ENCODE measurements at regions not wholly inside any gene's neighbourhood (a gene's known extent, or its start where the extent isn't known, plus 50 kb on each side); places are given as distances from the start of the nearest gene placed in this dataset.
"Not testable (repeated sequence)": the region's sequence is repeated elsewhere in the genome, so short reads cannot be mapped to it uniquely, and the experiment has no call there.

DNA sequence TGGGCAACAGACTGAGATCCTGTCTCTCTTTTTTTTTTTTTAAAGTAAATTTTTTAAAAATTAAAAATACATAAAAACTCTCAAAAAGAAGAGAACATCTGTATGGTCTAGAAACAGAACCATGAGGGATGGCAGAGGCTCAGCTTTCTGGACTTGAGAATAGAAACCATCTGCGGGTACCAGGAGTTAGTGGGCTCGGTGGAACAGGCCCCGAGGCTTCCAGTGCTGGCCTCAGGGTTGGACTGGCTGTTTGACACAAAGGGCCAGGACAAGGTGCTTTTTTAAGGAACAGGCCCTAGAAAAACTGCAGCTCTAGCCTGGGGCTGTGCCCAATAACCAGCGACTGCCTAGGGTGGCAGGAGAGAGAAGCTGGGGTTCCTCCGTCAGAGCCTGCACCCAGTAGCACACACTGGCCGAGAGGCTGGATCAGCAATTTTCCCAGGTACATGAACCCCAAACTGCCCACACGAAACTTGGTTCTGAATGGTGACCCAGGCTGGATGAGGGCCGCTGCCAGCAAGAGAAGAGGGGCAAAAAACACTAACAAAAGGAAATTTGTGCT is 131.0 kb upstream of the OLIG3 start:
- DNase-seq: no peak

DNA sequence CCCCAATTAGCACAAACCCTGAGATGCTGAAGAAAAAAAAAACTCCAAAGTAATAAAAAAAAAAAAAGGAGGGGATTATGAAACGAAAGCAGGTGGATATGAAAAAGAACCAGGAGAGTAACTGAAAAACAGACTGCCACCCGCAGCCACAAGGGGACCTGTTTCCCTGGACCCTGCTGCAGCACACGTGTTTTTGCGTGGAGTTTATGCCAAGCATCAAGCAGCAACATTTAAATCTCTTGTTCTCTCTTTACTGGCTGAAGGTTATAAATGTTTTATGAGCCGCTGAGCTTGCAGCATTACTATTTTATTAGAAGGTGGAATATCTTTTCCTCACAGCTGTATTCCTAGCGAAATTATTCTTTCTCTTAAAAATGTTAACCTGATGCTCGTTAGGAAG is 131.6 kb upstream of the OLIG3 start:
- DNase-seq: no peak

DNA sequence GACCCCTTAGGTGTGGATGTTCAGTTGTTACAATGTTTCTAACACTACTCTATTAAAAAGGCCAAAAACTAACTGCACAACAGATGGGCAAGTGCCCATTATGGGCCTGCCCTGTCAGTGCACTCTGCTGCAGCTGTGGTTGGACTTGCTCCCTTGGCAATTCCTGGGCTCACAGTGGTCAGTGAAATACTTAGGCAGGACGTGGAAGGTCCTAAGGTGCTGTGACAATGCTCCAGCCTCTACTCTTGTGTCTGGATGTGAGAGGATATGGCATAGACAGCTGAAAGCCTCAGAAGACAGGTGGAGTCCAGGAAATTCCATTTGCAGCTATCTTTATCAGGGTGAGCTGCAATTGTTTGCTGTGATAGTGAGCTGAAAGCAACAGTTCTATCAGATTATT is 136.5 kb upstream of the OLIG3 start:
- DNase-seq: no peak

DNA sequence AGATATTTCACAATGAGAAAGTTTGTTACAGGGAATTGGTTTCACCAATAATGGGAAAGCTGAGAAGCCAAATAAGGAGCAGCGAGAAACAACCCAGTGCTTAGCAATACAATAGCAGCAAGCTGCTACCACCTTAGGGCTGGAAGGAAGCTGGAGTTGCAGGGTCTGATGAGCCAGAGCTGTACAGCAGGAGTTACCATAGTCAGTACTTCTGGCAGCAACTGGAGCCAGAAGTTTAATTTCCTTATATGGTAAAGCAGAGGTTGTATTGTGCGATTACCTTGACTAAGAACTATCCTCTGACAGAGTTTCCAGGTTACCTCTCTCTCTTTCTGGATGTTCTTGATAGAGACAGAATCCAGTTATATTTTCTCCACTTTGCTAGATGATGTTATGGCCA is 137.1 kb upstream of the OLIG3 start:
- no peak for DNase-seq

GRCh38 chr6:137634177-137634576 is 140.0 kb upstream of the OLIG3 start:
- DNase-seq: not testable (repeated sequence)

- DNase-seq: no peak
Observed at GRCh38 chr6:137637121-137637520, 142.9 kb upstream of the OLIG3 start.

GRCh38 chr6:137638926-137639706 is 144.9 kb upstream of the OLIG3 start:
- DNase-seq: no peak

GRCh38 chr6:137640086-137640485 is 145.9 kb upstream of the OLIG3 start:
- DNase-seq: no peak

DNA sequence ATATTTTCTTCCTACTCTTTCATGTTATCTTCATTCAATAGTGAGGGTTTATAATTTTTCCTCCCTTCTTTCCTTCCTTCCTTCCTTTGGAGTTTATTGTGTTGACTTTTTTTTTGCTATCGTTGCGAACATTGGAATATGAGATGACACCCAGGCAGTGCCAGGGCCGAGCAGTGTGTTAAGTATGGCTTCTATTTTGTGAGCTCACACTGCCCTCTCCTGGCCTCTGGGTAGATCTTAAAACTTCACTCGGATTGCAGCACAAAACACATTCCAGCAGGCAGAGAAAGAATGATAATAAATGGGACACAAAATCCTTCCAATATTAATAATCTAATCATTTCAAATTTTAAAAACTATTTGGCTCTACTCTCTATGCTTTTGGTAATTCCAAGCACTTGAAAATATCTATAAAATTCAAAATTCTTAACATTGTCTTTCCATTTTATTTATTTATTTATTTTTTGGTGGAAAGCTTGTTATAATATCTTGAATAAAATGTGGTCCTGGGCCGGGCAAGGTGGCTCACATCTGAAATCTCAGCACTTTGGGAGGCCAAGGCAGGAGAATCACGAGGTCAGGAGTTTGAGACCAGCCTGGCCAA is 147.4 kb upstream of the OLIG3 start:
- DNase-seq: peak; percentile 54

- not testable (repeated sequence) for DNase-seq
Observed at GRCh38 chr6:137643210-137643609, 149.0 kb upstream of the OLIG3 start.

GRCh38 chr6:137643644-137644043 is 149.4 kb upstream of the OLIG3 start:
- DNase-seq: not testable (repeated sequence)

- no peak for DNase-seq
Observed at GRCh38 chr6:137645850-137646249, 151.7 kb upstream of the OLIG3 start.

- no peak for DNase-seq
Observed at GRCh38 chr6:137646484-137646883, 152.3 kb upstream of the OLIG3 start.

DNA sequence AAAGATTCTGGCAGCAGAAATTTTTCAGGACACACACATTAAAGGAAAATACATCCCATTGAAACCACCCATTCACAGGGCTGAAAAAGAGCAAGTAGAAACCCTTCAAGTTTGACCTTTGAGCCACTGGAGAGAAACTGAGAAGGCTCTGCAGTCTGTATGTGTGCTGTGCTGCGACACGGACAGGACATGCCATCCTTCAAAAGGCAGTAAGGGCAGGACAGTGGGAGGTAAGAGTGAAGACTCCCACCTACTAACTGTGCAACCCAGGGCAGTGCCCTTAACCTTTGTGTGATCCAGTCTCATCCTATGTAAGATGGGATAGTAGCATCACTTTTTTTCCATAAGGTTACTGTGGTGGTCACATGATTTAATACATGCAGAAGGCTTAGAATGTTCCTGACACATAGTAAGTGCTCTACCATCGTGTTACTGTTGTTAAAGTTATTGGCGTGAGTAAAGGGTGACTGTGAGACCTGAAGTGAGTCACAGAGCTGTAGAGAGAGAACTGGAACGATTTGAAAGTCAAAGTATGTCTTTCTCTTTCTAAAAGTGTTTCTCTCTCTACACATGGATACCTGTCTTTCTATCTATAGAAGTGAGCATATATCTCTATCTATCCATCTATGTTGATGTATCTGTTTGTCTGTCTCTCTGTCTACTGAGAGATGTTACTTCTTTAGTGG is 153.7 kb upstream of the OLIG3 start:
- DNase-seq: no peak

GRCh38 chr6:137650720-137651119 is 156.5 kb upstream of the OLIG3 start:
- no peak for DNase-seq

DNA sequence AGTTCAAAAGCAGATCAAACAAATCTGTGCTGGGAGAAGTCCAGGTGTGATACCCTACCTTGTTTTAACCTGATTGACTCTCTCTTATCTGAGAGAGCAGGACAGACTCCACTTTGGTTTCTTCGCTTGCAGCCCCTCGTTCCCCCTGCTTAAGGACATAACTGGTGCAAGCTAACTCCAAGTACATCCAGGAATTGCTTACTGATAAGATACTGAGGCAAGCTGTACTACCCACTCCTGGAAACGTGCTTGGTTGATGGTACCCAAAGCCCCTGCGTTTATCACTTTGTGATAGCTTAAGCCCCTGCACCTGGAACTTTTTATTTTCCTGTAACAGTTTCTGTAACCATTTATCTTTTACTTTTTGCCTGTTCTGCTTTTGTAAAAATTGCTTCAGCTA is 157.0 kb upstream of the OLIG3 start:
- no peak for DNase-seq

DNA sequence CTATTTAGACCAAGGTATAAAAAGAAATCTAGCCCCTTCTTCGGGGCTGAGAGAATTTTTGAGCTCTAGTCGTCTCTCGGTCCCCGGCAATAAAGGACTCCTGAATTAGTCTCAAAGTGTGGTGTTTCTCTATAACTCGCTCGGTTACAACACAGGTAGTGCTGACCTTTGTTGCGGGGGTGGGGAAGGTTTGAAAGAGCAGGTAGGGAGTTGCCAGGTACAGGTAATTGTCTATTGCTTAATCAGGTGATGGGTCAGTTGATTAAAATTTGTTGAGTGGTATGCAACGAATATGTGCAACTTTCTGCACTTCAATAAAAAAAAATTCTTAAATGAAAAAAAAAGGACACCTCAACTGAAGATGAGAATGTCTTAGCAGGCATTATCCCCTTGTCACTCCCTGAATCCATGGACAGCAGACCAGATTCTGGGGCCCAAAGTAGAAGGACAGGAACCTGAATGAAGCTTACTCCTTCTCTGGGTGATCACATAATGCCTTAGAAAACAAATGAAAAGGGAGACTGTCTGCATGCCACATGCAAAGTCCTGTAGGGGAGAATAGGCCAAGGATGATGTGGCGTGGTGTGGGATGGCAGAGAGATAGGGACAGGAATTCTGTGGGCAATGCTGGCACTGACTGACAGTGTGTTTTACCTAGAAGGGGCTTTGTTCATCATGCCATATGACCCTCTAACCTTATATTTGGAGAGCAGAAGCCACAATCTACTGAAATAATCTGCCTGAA is 157.6 kb upstream of the OLIG3 start:
- DNase-seq: no peak

- DNase-seq: no peak
Observed at GRCh38 chr6:137652961-137653705, 158.9 kb upstream of the OLIG3 start.

- no peak for DNase-seq
Observed at GRCh38 chr6:137653706-137654059, 159.5 kb upstream of the OLIG3 start.

GRCh38 chr6:137654365-137654981 is 160.3 kb upstream of the OLIG3 start:
- DNase-seq: no peak

- DNase-seq: no peak
Observed at GRCh38 chr6:137655291-137655690, 161.1 kb upstream of the OLIG3 start.

- DNase-seq: no peak
Observed at GRCh38 chr6:137656735-137657134, 162.5 kb upstream of the OLIG3 start.
